ENCODE measurements at regions not wholly inside any gene's neighbourhood (a gene's known extent, or its start where the extent isn't known, plus 50 kb on each side); places are given as distances from the start of the nearest gene placed in this dataset.

GRCh38 chr1:4932311-4933030 lies 278.1 kb downstream of the AJAP1 start:
- DNase-seq (no peak), ATAC-seq (no peak)
- H3K36me3 ChIP-seq = no peaks in the 10 kb centered on the region
- H3K4me1 ChIP-seq = no peaks in the 10 kb centered on the region
- intact Hi-C loops (cut with DNase I; ENCODE audit: low total_unique reads) (no loop called here), in situ Hi-C loops (cut with MboI; ENCODE audit: low sequenced_read_pairs in 4 of 4) (no loop called here)
- H3K27me3 ChIP-seq = no peaks in the 10 kb centered on the region
- H3K27ac ChIP-seq = no peak overlapping the region
- H3K4me3 ChIP-seq = no peak overlapping the region
- no peaks in the 10 kb centered on the region for H3K9me3 ChIP-seq
- TF ChIP-seq CTCF (IDR thresholded peaks at IDR 0.05 in 4 of 5, conservative IDR thresholded peaks at IDR 0.05 in 1 of 5) = no peak
- no peak for TF ChIP-seq POLR2A (IDR thresholded peaks at IDR 0.05)

GRCh38 chr1:4931486-4931885 lies 277.1 kb downstream of the AJAP1 start:
- intact Hi-C loops (cut with DNase I; ENCODE audit: low total_unique reads) (no loop called here), in situ Hi-C loops (cut with MboI; ENCODE audit: low sequenced_read_pairs in 4 of 4) (no loop called here)
- no peak overlapping the region for H3K4me3 ChIP-seq
- DNase-seq (no peak), ATAC-seq (no peak)
- no peak overlapping the region for H3K27ac ChIP-seq
- no peaks in the 10 kb centered on the region for H3K9me3 ChIP-seq
- no peaks in the 10 kb centered on the region for H3K4me1 ChIP-seq
- no peaks in the 10 kb centered on the region for H3K36me3 ChIP-seq
- no peaks in the 10 kb centered on the region for H3K27me3 ChIP-seq
- TF ChIP-seq CTCF (IDR thresholded peaks at IDR 0.05 in 4 of 5, conservative IDR thresholded peaks at IDR 0.05 in 1 of 5) = no peak
- TF ChIP-seq POLR2A (IDR thresholded peaks at IDR 0.05) = no peak

GRCh38 chr1:4928186-4928585 lies 273.8 kb downstream of the AJAP1 start:
- intact Hi-C loops (cut with DNase I; ENCODE audit: low total_unique reads) = no loop called here
- H3K4me3 ChIP-seq = no peak overlapping the region
- no peaks in the 10 kb centered on the region for H3K9me3 ChIP-seq
- DNase-seq (no peak), ATAC-seq (no peak)
- H3K4me1 ChIP-seq = no peaks in the 10 kb centered on the region
- H3K27me3 ChIP-seq = no peaks in the 10 kb centered on the region
- in situ Hi-C loops (cut with MboI; ENCODE audit: low sequenced_read_pairs in 4 of 4) = no loop called here
- TF ChIP-seq CTCF (IDR thresholded peaks at IDR 0.05 in 4 of 5, conservative IDR thresholded peaks at IDR 0.05 in 1 of 5) = no peak
- TF ChIP-seq POLR2A (IDR thresholded peaks at IDR 0.05) = no peak
- no peak overlapping the region for H3K27ac ChIP-seq
- H3K36me3 ChIP-seq = no peaks in the 10 kb centered on the region

GRCh38 chr1:4924356-4924755 lies 269.9 kb downstream of the AJAP1 start:
- in situ Hi-C loops (cut with MboI; ENCODE audit: low sequenced_read_pairs in 4 of 4) = no loop called here
- Histone ChIP-seq H3K4me3 (no peak overlapping the region), H3K27ac (no peak overlapping the region), H3K9me3 (no peaks in the 10 kb centered on the region), H3K36me3 (no peaks in the 10 kb centered on the region), H3K27me3 (no peaks in the 10 kb centered on the region), H3K4me1 (no peaks in the 10 kb centered on the region)
- intact Hi-C loops (cut with DNase I; ENCODE audit: low total_unique reads) = no loop called here
- TF ChIP-seq CTCF (IDR thresholded peaks at IDR 0.05 in 4 of 5, conservative IDR thresholded peaks at IDR 0.05 in 1 of 5) (no peak), POLR2A (IDR thresholded peaks at IDR 0.05) (no peak)
- DNase-seq = no peak
- ATAC-seq = no peak

GRCh38 chr1:4916610-4917009 lies 262.2 kb downstream of the AJAP1 start:
- no peak for DNase-seq
- in situ Hi-C loops (cut with MboI; ENCODE audit: low sequenced_read_pairs in 4 of 4) = no loop called here
- H3K27me3 ChIP-seq = no peaks in the 10 kb centered on the region
- H3K9me3 ChIP-seq = no peaks in the 10 kb centered on the region
- no peaks in the 10 kb centered on the region for H3K4me1 ChIP-seq
- ATAC-seq = no peak
- no peak overlapping the region for H3K27ac ChIP-seq
- intact Hi-C loops (cut with DNase I; ENCODE audit: low total_unique reads) = no loop called here
- no peak for TF ChIP-seq CTCF (IDR thresholded peaks at IDR 0.05 in 4 of 5, conservative IDR thresholded peaks at IDR 0.05 in 1 of 5)
- TF ChIP-seq POLR2A (IDR thresholded peaks at IDR 0.05) = no peak
- H3K36me3 ChIP-seq = no peaks in the 10 kb centered on the region
- no peak overlapping the region for H3K4me3 ChIP-seq

Data from gastrocnemius medialis (tissue), 4 donors.